ENCODE measurements at regions not wholly inside any gene's neighbourhood (a gene's known extent, or its start where the extent isn't known, plus 50 kb on each side); places are given as distances from the start of the nearest gene placed in this dataset.

- no peak for TF ChIP-seq POLR2A (IDR thresholded peaks at IDR 0.05)
- no peak overlapping the region for H3K27ac ChIP-seq
- no peaks in the 10 kb centered on the region for H3K27me3 ChIP-seq
- peaks cover 0 to 4% of the 10 kb centered on the region in 2 donors for H3K9me3 ChIP-seq
- intact Hi-C loops (cut with DNase I; ENCODE audit: low total_unique reads), result no loop called here
- DNase-seq, result no peak
- no peaks in the 10 kb centered on the region for H3K36me3 ChIP-seq
- no peaks in the 10 kb centered on the region for H3K4me1 ChIP-seq
- no peak overlapping the region for H3K4me3 ChIP-seq
These were observed 154.9 kb upstream of the TRPC4 start for GRCh38 chr13:38024431-38024830.

DNA sequence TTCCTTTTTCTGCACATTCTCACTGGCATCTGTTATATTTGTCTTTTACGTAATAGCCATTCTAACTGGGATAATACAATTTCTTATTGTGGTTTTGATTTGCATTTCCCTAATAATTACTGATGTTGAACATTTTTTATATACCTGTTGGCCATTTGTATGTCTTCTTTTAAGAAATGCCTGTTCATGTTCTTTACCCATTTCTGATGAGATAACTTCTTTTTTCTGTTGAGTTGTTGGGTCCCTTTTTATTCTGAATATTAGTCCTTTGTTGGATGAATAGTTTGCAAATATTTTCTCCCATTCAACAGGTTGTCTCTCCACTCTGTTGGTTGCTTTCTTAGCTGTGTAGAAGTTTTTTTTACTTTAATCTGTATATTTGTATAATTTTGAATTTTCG lies 147.7 kb upstream of the TRPC4 start:
- intact Hi-C loops (cut with DNase I; ENCODE audit: low total_unique reads), result no loop called here

GRCh38 chr13:38013676-38014075 lies 144.1 kb upstream of the TRPC4 start:
- intact Hi-C loops (cut with DNase I; ENCODE audit: low total_unique reads), result no loop called here
- Histone ChIP-seq H3K27ac (no peak overlapping the region), H3K9me3 (no peaks in the 10 kb centered on the region), H3K27me3 (no peaks in the 10 kb centered on the region), H3K36me3 (no peaks in the 10 kb centered on the region), H3K4me1 (no peaks in the 10 kb centered on the region), H3K4me3 (no peak overlapping the region)
- TF ChIP-seq POLR2A (IDR thresholded peaks at IDR 0.05), result no peak
- no peak for TF ChIP-seq CTCF (IDR thresholded peaks at IDR 0.05)
- DNase-seq, result no peak

More for the DNA sequence above, 147.7 kb upstream of the TRPC4 start:
- Histone ChIP-seq H3K4me1 (no peaks in the 10 kb centered on the region), H3K36me3 (no peaks in the 10 kb centered on the region), H3K9me3 (peaks cover 0 to 4% of the 10 kb centered on the region in 2 donors), H3K27ac (no peak overlapping the region), H3K27me3 (no peaks in the 10 kb centered on the region), H3K4me3 (no peak overlapping the region)
- DNase-seq, result no peak
- no peak for TF ChIP-seq CTCF (IDR thresholded peaks at IDR 0.05)
- no peak for TF ChIP-seq POLR2A (IDR thresholded peaks at IDR 0.05)

DNA sequence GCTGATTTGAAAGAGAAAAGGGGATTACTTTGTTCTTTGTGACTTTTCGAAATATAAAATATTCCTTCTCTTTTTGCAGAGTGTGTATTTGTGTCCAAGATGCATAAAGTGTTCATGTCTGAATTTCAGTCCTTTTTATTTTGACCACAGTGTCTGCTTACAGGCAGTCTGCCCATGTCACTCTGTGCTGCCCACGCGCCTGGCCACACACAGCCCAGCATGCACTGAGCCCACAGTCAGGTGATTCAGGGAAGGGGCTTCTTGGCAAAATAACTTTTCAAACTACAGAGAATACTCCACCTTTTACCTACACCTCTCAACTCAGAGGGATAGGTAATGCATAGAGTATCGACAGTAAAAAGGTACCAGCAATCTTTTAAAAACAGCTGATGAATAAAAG lies 142.5 kb upstream of the TRPC4 start:
- Histone ChIP-seq H3K27ac (no peak overlapping the region), H3K27me3 (no peaks in the 10 kb centered on the region), H3K4me1 (no peaks in the 10 kb centered on the region), H3K4me3 (no peak overlapping the region), H3K9me3 (no peaks in the 10 kb centered on the region), H3K36me3 (no peaks in the 10 kb centered on the region)
- intact Hi-C loops (cut with DNase I; ENCODE audit: low total_unique reads), result no loop called here
- TF ChIP-seq CTCF (IDR thresholded peaks at IDR 0.05), result no peak
- no peak for TF ChIP-seq POLR2A (IDR thresholded peaks at IDR 0.05)
- no peak for DNase-seq

DNA sequence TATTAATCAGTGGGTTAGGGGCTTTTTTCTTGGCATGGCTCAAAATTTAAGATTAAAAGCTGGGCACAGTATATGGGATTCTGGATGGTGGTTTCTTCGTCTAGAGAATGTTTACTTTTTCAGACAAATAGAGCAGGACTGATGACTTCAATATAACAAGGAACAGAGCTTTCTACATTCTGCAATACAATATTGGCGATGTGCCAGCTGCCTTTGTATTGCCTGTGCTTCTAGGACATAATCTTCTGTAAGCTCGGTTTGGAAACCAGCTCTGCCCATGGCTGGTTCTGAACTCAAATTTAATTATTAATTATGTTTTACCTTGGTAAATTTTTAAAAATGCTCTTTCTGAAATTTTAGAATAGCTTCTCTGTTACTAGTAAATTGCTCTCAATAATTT lies 139.1 kb upstream of the TRPC4 start:
- Histone ChIP-seq H3K9me3 (no peaks in the 10 kb centered on the region), H3K4me1 (no peaks in the 10 kb centered on the region), H3K27ac (no peak overlapping the region), H3K27me3 (no peaks in the 10 kb centered on the region), H3K36me3 (no peaks in the 10 kb centered on the region), H3K4me3 (no peak overlapping the region)
- TF ChIP-seq POLR2A (IDR thresholded peaks at IDR 0.05), result no peak
- TF ChIP-seq CTCF (IDR thresholded peaks at IDR 0.05), result no peak
- intact Hi-C loops (cut with DNase I; ENCODE audit: low total_unique reads), result no loop called here
- no peak for DNase-seq

- H3K36me3 ChIP-seq, result no peaks in the 10 kb centered on the region
- intact Hi-C loops (cut with DNase I; ENCODE audit: low total_unique reads), result no loop called here
- TF ChIP-seq CTCF (IDR thresholded peaks at IDR 0.05) (no peak), POLR2A (IDR thresholded peaks at IDR 0.05) (no peak)
- no peak for DNase-seq
- no peaks in the 10 kb centered on the region for H3K27me3 ChIP-seq
- no peaks in the 10 kb centered on the region for H3K4me1 ChIP-seq
- no peak overlapping the region for H3K27ac ChIP-seq
- no peak overlapping the region for H3K4me3 ChIP-seq
- no peaks in the 10 kb centered on the region for H3K9me3 ChIP-seq
These were observed 133.0 kb upstream of the TRPC4 start for GRCh38 chr13:38002606-38003005.

All from uterus (tissue), 3 donors.